GM23338 (cell line): ENCODE measurements at regions not wholly inside any gene's neighbourhood (a gene's known extent, or its start where the extent isn't known, plus 50 kb on each side); places are given as distances from the start of the nearest gene placed in this dataset.
"Not testable (repeated sequence)": the region's sequence is repeated elsewhere in the genome, so short reads cannot be mapped to it uniquely, and the experiment has no call there.

Experiments
- ATAC-seq: fragments of 200-7000 bp; cut with Tn5 transposase; 3 replicates; pipeline ENCODE4 v1.9.1; 2020
- DNase-seq: peaks from one replicate; pipeline ENCODE4 v3.0.0-alpha.2; 2015; ENCODE audit warnings: low spot score
- H2AFZ ChIP-seq: fragments of 200-600 bp; sonication (generic); 2 replicates; pipeline ENCODE4 v1.8.0; 2016; ENCODE audit warnings: antibody characterized with exemption, mild to moderate bottlenecking, moderate library complexity
- H3F3A ChIP-seq: fragments of 200-600 bp; sonication (generic); replicated peaks from 2 replicates; pipeline ENCODE4 v1.8.0; 2017; ENCODE audit warnings: antibody characterized with exemption, mixed run types, low read depth
- H3K27ac ChIP-seq: fragments of 200-600 bp; sonication (generic); 2 replicates; pipeline ENCODE4 v1.6.1; 2016; ENCODE audit warnings: low read depth
- H3K27me3 ChIP-seq: fragments of 200-600 bp; sonication (generic); 2 replicates; pipeline ENCODE4 v1.8.0; 2016; ENCODE audit warnings: mild to moderate bottlenecking, mixed run types, moderate library complexity; ENCODE audit not compliant: insufficient read depth
- H3K36me3 ChIP-seq: fragments of 200-600 bp; sonication (generic); 2 replicates; pipeline ENCODE4 v1.8.0; 2016; ENCODE audit warnings: mild to moderate bottlenecking; ENCODE audit not compliant: insufficient read depth
- H3K4me1 ChIP-seq: fragments of 200-600 bp; sonication (generic); 2 replicates; pipeline ENCODE4 v1.8.0; 2016; ENCODE audit warnings: mild to moderate bottlenecking, moderate library complexity; ENCODE audit not compliant: insufficient read depth
- H3K4me2 ChIP-seq: fragments of 200-600 bp; sonication (generic); 2 replicates; pipeline ENCODE4 v1.7.1; 2017; ENCODE audit warnings: mixed run types
- H3K4me3 ChIP-seq: fragments of 200-600 bp; sonication (generic); 2 replicates; pipeline ENCODE4 v1.6.1; 2016; ENCODE audit warnings: mixed run types
- H3K79me2 ChIP-seq: fragments of 200-600 bp; sonication (generic); replicated peaks from 2 replicates; pipeline ENCODE4 v1.8.0; 2017; ENCODE audit warnings: mild to moderate bottlenecking; ENCODE audit not compliant: insufficient read depth
- H3K9me2 ChIP-seq: fragments of 200-600 bp; sonication (generic); 2 replicates; pipeline ENCODE4 v1.8.0; 2017; ENCODE audit not compliant: insufficient read depth
- H4K20me1 ChIP-seq: fragments of 200-600 bp; sonication (generic); replicated peaks from 2 replicates; pipeline ENCODE4 v1.8.0; 2017; ENCODE audit warnings: mild to moderate bottlenecking; ENCODE audit not compliant: insufficient read depth
- H3K27ac Mint-ChIP-seq: 2 replicates; pipeline ENCODE4 v1.8.0; 2020; ENCODE audit warnings: inconsistent platforms, mild to moderate bottlenecking, moderate library complexity, mixed read lengths
- H3K27me3 Mint-ChIP-seq: 3 replicates; pipeline ENCODE4 v1.8.0; 2022; ENCODE audit warnings: low read depth, mild to moderate bottlenecking, moderate library complexity, mixed read lengths, inconsistent platforms; ENCODE audit not compliant: insufficient read depth, poor library complexity
- H3K36me3 Mint-ChIP-seq: 3 replicates; pipeline ENCODE4 v1.8.0; 2021; ENCODE audit warnings: low read depth, mild to moderate bottlenecking, inconsistent platforms, moderate library complexity, mixed read lengths
- H3K4me1 Mint-ChIP-seq: 3 replicates; pipeline ENCODE4 v1.8.0; 2020; ENCODE audit warnings: mild to moderate bottlenecking, inconsistent platforms, mixed read lengths
- H3K4me3 Mint-ChIP-seq: 3 replicates; pipeline ENCODE4 v1.8.0; 2021; ENCODE audit warnings: moderate library complexity, mild to moderate bottlenecking, inconsistent platforms, mixed read lengths
- H3K9me3 Mint-ChIP-seq: 3 replicates; pipeline ENCODE4 v1.8.0; 2020; ENCODE audit warnings: moderate library complexity, mild to moderate bottlenecking, inconsistent platforms, mixed read lengths
- ETS1 ChIP-seq: IDR thresholded peaks from 2 replicates; pipeline ENCODE4 v1.6.1; 2016; ENCODE audit warnings: antibody characterized with exemption
- EZH2 ChIP-seq: fragments of 200-600 bp; sonication (generic); IDR thresholded peaks from one replicate; pipeline ENCODE4 v1.8.0; 2017; ENCODE audit warnings: antibody characterized with exemption, mild to moderate bottlenecking, low read depth; ENCODE audit not compliant: unreplicated experiment
- ZNF114 ChIP-seq: fragments of 250-450 bp; sonication (Bioruptor Pico); IDR thresholded peaks from 2 replicates; pipeline ENCODE4 v1.5.0; 2020; ENCODE audit warnings: mild to moderate bottlenecking, moderate library complexity
- ZNF331 ChIP-seq: fragments of 250-450 bp; sonication (Bioruptor Pico); IDR thresholded peaks from 2 replicates; pipeline ENCODE4 v1.5.0; 2020; ENCODE audit warnings: low read depth, mild to moderate bottlenecking, moderate library complexity
- ZNF462 ChIP-seq: fragments of 250-450 bp; sonication (Bioruptor Pico); IDR thresholded peaks from 2 replicates; pipeline ENCODE4 v1.5.0; 2020; ENCODE audit warnings: mild to moderate bottlenecking, moderate library complexity

GRCh38 chr6:92681401-92681800, 738.0 kb downstream of the EPHA7 start (continued):
- TF ChIP-seq ZNF114 (CRISPR knock-in tag) = no peak
- no peak for TF ChIP-seq EZH2
- no peak for TF ChIP-seq ETS1
- TF ChIP-seq ZNF331 (CRISPR knock-in tag) = no peak
- no peak for TF ChIP-seq ZNF462

- H2AFZ ChIP-seq, H4K20me1 ChIP-seq, H3K27me3 Mint-ChIP-seq, H3K27ac Mint-ChIP-seq, H3K36me3 Mint-ChIP-seq, H3K9me3 Mint-ChIP-seq, DNase-seq, H3K36me3 ChIP-seq, H3K27me3 ChIP-seq, H3K27ac ChIP-seq, H3K4me3 Mint-ChIP-seq, ATAC-seq, H3K79me2 ChIP-seq, H3K9me2 ChIP-seq, H3F3A ChIP-seq, H3K4me3 ChIP-seq, H3K4me2 ChIP-seq, H3K4me1 Mint-ChIP-seq, H3K4me1 ChIP-seq: not testable (repeated sequence)
These were observed 747.9 kb downstream of the EPHA7 start for GRCh38 chr6:92671462-92671861.
